ENCODE measurements at regions not wholly inside any gene's neighbourhood (a gene's known extent, or its start where the extent isn't known, plus 50 kb on each side); places are given as distances from the start of the nearest gene placed in this dataset.

DNA sequence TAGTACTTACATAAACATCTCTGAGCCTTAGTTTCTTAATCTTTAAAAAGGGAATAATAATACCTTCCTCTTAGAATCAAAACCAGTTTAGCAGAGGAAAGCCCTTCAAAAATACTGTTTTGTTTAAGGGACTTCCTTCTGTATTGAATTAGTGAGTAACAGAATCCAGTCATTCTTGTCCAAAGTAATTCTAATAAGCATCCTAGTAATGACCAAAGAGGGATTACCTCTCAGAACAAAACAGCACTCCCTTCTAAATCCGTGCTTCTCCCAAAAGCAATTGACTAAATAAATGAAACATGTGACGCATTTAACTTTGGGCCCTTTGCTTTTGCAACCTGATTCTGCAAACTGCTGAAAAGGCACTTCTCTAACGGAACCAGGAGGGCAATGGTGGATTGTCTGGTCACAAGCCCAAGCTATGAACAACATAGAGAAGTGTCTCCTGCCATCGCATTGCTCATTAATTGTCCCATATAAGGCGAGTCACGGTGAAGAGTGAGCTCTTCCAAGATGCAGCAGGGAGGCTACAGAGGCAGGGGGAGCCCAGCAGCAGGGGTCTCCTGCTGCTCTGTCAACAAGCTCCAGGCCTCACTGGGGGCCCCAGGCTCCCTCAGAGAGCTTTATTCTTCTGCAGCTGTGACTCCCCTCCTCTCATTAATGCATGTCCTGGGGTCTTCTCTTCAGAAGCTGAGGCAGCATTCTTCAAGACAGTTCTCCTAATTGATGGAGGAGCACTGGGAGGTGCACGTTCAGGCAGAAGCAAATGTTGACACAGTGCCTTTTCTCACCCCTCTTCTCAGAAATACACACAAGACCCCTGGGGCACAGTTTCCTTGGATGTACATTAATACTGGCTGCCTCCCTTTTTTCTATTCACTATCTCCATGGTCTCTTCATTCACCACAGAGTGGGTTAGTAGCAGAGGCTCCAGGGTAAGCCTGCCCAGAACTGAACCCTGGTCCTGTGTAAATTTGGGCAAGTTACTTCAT, 419.6 kb upstream of the RASGEF1B start:
- no peak overlapping the region for H3K4me2 ChIP-seq (ENCODE audit: control insufficient read depth, insufficient read depth)
- ChIA-PET RAD21 (ENCODE audit: unreplicated experiment) (no interaction called here), POLR2A (no interaction called here), CTCF (interaction anchor here (0.9 kb wide), 1 partner anchor 22 kb away, joined by 4 read pairs; no protein-coding TSS in a partner anchor), SMC1A (ENCODE audit: uncharacterized antibody, unreplicated experiment) (no interaction called here)
- 41% methylated on average over 7 of the region's 7 CpGs for WGBS (ENCODE audit: insufficient coverage, insufficient replicate concordance, low lambda C conversion rate, missing lambda C conversion rate)
- H3K9me3 ChIP-seq (replicated peaks; ENCODE audit: control insufficient read depth, insufficient read depth, low read length): no peaks in the 10 kb centered on the region
- intact Hi-C loops (cut with micrococcal nuclease; ENCODE audit: unreplicated experiment): no loop called here
- H2AFZ ChIP-seq (ENCODE audit: control insufficient read depth, low read depth, low read length): no peak overlapping the region
- BruUV-seq (replicated peaks): no TSS peak
- TF ChIP-seq HDGF (IDR thresholded peaks at IDR 0.05) (no peak), USF2 (IDR thresholded peaks at IDR 0.05; ENCODE audit: borderline replicate concordance, low read depth, low read length) (no peak), ASH2L (IDR thresholded peaks at IDR 0.05; ENCODE audit: borderline replicate concordance, low read depth) (no peak)
- TF ChIP-seq, protein P1, sequence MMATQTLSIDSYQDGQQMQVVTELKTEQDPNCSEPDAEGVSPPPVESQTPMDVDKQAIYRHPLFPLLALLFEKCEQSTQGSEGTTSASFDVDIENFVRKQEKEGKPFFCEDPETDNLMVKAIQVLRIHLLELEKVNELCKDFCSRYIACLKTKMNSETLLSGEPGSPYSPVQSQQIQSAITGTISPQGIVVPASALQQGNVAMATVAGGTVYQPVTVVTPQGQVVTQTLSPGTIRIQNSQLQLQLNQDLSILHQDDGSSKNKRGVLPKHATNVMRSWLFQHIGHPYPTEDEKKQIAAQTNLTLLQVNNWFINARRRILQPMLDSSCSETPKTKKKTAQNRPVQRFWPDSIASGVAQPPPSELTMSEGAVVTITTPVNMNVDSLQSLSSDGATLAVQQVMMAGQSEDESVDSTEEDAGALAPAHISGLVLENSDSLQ (IDR thresholded peaks at IDR 0.05): no peak
- no peak overlapping the region for H3K27ac ChIP-seq (ENCODE audit: control insufficient read depth, insufficient read depth)
- FAIRE-seq (no peak), DNase-seq (ENCODE audit: low read depth, low spot score) (no peak), ATAC-seq (no peak)
- in situ Hi-C loops (cut with MboI): no loop called here
- H3K9ac ChIP-seq (ENCODE audit: control insufficient read depth, insufficient read depth, low read length): no peak overlapping the region
- H3K4me1 ChIP-seq (ENCODE audit: control insufficient read depth, insufficient read depth, low read length): no peaks in the 10 kb centered on the region
- H3K36me3 ChIP-seq (ENCODE audit: control insufficient read depth in 2 of 2, insufficient read depth in 2 of 2, low read length in 1 of 2): no peaks in the 10 kb centered on the region
- no peaks in the 10 kb centered on the region for H4K20me1 ChIP-seq (ENCODE audit: control insufficient read depth, insufficient read depth)
- H3K79me2 ChIP-seq (ENCODE audit: control insufficient read depth, insufficient read depth, low read length): no peaks in the 10 kb centered on the region
- no peak overlapping the region for H3K4me3 ChIP-seq
- H3K27me3 ChIP-seq (replicated peaks in 1 of 2; ENCODE audit: control insufficient read depth in 2 of 2, insufficient read depth in 2 of 2, low read length in 1 of 2): no peaks in the 10 kb centered on the region

Data from GM12878 (cell line).